BJ (cell line): ENCODE measurements at regions not wholly inside any gene's neighbourhood (a gene's known extent, or its start where the extent isn't known, plus 50 kb on each side); places are given as distances from the start of the nearest gene placed in this dataset.

Source experiments
- CTCF ChIA-PET: fragments of 350-600 bp; formaldehyde crosslinking; extraction: SDS; loops from one replicate; lab custom pipeline; 2021; ENCODE audit warnings: antibody characterized with exemption, inconsistent platforms; lab: Yijun Ruan, JAX
- POLR2A ChIA-PET: fragments of 300-600 bp; sonication (Branson Sonifier 250); formaldehyde crosslinking; extraction: SDS; loops from one replicate; lab custom pipeline; 2021; ENCODE audit warnings: antibody characterized with exemption; lab: Charles Lee
- DNase-seq: peaks from one replicate; pipeline ENCODE4 v3.0.0-alpha.2; 2011; ENCODE audit warnings: low read depth
- H3K27me3 ChIP-seq: 2 replicates; pipeline ENCODE4 v1.6.0; 2011; ENCODE audit warnings: low read length; ENCODE audit not compliant: control insufficient read depth, insufficient read depth
- H3K36me3 ChIP-seq: 2 replicates; pipeline ENCODE4 v1.5.1; 2011; ENCODE audit warnings: low read length; ENCODE audit not compliant: control insufficient read depth, insufficient read depth
- H3K4me3 ChIP-seq: 2 replicates; pipeline ENCODE4 v1.5.1; 2011; ENCODE audit warnings: low read depth, mild to moderate bottlenecking, control low read depth, low read length
- TF ChIP-seq, protein P1 (sequence below): IDR thresholded peaks from 2 replicates; pipeline ENCODE4 v1.5.1; 2011; ENCODE audit warnings: low read depth, mild to moderate bottlenecking, control low read depth, inconsistent platforms, low read length, moderate library complexity; ENCODE audit not compliant: insufficient read depth

DNA sequence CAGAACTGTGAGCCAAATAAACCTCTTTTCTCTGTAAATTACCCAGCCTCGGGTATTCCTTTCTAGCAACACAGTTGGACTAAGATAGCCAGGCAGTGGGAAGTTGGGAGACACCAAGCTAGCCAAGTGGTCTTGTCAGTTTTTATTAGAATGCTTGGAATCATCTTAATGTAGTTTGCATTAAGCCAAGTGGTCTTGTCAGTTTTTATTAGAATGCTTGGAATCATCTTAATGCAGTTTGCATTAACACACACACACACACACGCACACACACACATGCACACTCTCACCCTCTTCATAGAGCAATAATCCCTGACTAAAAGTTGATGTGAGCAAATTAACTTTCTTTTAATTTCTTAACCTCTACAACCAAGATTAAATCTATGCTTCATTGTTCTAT is 151.5 kb downstream of the VAPA start:
- ChIA-PET POLR2A (no interaction called here), CTCF (no interaction called here)
- Histone ChIP-seq H3K4me3 (no peak overlapping the region), H3K27me3 (no peaks in the 10 kb centered on the region), H3K36me3 (no peaks in the 10 kb centered on the region)
- DNase-seq = no peak
- TF ChIP-seq, protein P1, sequence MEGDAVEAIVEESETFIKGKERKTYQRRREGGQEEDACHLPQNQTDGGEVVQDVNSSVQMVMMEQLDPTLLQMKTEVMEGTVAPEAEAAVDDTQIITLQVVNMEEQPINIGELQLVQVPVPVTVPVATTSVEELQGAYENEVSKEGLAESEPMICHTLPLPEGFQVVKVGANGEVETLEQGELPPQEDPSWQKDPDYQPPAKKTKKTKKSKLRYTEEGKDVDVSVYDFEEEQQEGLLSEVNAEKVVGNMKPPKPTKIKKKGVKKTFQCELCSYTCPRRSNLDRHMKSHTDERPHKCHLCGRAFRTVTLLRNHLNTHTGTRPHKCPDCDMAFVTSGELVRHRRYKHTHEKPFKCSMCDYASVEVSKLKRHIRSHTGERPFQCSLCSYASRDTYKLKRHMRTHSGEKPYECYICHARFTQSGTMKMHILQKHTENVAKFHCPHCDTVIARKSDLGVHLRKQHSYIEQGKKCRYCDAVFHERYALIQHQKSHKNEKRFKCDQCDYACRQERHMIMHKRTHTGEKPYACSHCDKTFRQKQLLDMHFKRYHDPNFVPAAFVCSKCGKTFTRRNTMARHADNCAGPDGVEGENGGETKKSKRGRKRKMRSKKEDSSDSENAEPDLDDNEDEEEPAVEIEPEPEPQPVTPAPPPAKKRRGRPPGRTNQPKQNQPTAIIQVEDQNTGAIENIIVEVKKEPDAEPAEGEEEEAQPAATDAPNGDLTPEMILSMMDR = no peak

DNA sequence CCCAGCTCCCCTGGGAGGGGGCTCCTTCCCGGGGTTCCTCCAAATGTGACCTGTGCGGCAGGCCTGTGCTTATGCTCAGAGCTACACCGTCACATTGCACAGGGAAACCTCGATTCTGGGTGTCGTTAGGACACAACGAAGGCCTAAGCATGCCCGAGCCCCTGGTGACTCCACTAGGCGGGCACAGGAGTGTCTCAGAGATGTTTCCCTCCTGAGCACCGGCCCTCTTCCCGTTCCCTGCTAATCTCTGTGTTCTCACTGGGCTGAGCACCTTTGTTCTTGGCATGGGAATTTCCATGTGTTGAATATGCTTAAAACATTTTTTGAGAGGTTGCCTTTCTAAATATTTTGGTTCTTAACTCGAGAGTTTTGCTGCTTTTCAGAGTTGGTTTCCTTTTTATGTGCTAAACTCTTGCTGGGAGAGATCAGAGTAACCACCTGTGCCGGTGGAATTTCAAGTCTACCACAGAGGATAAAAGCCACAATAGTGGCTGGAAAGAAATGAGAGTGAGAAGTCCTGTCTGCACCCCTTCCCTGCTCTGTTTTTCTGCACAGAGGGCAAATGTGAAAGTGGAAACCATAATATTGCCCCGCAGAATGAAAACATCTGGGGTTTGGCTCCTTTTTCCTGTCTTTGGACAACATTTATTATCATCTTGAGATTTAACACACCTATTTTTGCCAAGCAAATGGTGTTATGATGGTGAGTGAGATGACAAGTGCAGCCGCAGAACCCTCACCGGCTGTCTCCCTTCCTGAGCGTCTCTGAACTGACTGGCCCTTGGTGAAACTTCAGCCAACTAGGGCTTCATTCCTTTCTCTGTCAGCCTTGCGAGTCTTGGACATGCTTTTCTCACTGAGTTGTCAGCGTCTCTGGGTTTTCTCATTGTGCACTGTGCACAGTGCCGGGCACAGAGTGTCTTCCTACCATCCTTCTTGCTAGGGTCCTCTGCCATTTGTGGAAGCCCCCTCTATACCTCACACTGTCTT is 154.1 kb downstream of the VAPA start:
- H3K4me3 ChIP-seq = no peak overlapping the region
- DNase-seq = no peak
- CTCF ChIA-PET = no interaction called here
- no peaks in the 10 kb centered on the region for H3K27me3 ChIP-seq
- H3K36me3 ChIP-seq = no peaks in the 10 kb centered on the region
- TF ChIP-seq, protein P1 = no peak
- POLR2A ChIA-PET = no interaction called here

DNA sequence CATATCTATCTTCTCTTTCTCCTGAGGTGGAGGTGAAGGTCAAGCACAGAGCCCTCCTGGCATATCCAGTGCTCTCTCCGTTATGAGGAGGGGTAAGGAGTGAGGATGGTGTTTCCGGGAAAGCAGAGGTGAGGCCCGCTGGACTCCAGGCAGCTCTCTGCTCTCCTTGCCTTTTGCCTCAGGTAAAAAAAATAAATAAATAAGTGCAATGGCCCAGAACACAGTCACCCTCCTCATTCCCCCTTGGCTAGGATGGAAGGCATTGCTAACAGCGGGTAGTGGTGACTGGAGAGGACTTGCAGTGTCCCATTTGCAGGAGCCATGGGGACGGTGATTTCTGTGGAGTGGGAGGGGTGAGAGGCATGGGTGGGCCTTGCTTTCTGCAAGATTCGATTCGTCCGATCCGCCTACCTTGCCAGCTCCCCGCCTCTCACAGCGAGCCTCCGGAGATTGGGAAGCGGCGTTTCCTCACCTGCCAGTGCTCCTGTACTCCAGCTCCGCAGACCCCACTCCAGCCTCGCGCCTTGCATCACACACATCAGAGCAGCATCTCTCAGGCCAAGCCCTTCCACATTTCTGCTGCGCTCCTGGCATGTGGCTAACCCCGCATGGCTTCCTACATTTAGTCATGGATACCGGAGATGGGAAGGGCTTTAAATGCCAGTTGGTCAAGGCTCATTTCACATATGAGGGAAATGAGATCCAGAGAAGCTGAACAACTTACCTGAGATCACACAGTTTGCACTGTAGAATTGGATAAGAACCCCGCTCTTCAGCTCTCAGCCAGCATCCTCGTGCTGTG is 155.2 kb downstream of the VAPA start:
- Histone ChIP-seq H3K36me3 (no peaks in the 10 kb centered on the region), H3K27me3 (no peaks in the 10 kb centered on the region), H3K4me3 (no peak overlapping the region)
- TF ChIP-seq, protein P1 = no peak
- no peak for DNase-seq
- POLR2A ChIA-PET = no interaction called here
- CTCF ChIA-PET = no interaction called here

GRCh38 chr18:10070561-10071000 is 156.8 kb downstream of the VAPA start:
- TF ChIP-seq, protein P1 = no peak
- DNase-seq = no peak
- POLR2A ChIA-PET = no interaction called here
- Histone ChIP-seq H3K4me3 (no peak overlapping the region), H3K27me3 (no peaks in the 10 kb centered on the region; the same call in 1 of the 2 replicates), H3K36me3 (no peaks in the 10 kb centered on the region)
- CTCF ChIA-PET = interaction anchor here (0.6 to 1.3 kb wide), 4 partner anchors 9 to 448 kb away, joined by 3 to 5 read pairs (median 4); no protein-coding TSS in a partner anchor
